Right kidney (tissue), 1 donor: ENCODE measurements at regions not wholly inside any gene's neighbourhood (a gene's known extent, or its start where the extent isn't known, plus 50 kb on each side); places are given as distances from the start of the nearest gene placed in this dataset.
A peak's percentile ranks its signal among the peaks of the same experiment; 100 is the strongest.
"Not testable (repeated sequence)": the region's sequence is repeated elsewhere in the genome, so short reads cannot be mapped to it uniquely, and the experiment has no call there.

Experiments used
- DNase-seq: peaks from one replicate; pipeline ENCODE4 v3.0.0-alpha.2; 2016

GRCh38 chr10:28186887-28187578 lies 115.8 kb downstream of the MPP7 start:
- no peak for DNase-seq

- DNase-seq, result no peak
Measured at GRCh38 chr10:28186461-28186860, 116.4 kb downstream of the MPP7 start.

DNA sequence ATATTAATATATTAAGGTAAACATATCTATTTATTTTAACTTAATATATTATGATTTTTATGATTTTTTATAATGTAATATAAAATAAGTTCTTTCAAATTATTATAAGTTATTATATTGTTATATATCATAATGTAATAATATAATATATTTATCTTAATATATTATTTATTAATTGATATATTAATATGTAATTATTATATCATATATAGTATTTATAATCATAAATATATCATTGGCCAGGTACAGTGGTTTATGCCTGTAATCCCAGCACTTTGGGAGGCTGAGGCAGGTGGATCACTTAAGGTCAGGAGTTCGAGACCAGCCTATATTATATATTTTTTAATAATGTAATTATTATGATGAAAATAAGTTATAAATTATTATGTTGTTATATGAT lies 118.1 kb downstream of the MPP7 start:
- no peak for DNase-seq

DNA sequence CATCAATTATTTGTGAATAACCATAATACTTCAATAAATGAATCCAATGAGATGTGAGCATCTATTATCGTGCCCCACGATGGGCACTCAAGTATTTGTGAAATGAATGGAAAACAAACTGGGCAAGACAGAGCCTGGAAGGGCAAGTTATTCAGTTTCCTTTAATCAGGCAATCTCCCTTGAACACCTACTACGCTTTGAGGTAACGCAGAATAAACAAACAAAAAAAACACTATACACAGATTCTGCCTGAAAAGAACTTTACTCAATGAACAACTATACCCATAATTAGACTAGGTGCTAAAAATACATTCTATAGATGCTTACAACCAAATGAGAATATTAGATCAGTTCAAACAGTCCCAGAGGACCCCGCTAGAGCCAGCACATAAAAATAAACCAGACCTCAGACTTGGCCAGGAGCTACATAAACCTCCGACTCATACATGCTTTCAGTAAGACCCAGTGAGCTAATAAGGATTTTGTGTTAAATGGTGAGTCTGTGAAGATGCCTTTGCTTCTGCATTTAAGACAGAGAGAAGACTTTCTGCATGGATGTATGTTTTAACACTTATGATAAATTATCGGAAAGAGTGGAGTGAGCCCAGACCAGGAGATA lies 121.3 kb downstream of the MPP7 start:
- no peak for DNase-seq

DNA sequence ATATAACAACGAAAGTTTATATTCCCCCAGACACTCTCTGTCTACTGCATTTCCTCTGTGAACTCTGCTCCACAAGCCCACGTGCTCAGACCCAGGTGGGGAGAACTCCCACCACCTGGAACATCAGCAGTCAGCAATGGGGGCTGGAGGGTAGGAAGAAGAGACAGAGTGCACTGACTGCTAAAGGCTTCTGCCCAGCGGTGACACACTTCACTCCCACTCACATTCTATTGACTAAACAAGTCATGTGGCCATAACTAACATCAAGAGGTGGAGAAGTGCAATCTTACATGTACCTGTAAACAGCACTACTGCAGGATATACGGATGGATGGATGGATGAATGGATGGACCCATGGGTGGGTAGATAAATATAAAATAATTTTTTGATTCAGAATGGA lies 122.2 kb downstream of the MPP7 start:
- peak; percentile 7 for DNase-seq

DNA sequence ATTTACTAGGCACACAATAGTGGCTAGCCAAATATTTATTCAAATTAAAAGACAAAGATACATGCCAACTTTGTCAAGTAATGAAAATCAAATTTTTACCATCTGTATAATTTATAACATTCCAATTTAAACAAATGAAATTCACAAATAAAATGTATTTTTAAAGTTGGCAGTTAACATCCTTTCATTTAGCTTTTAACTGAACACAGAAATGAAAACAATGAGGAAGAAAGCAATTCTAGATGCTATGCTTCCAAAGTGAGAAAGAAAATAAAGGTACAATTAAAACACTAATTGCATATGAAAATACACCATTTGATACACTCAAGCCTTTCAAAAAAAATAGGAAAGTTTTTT lies 123.1 kb downstream of the MPP7 start:
- DNase-seq, result no peak

- no peak for DNase-seq
Measured at GRCh38 chr10:28179006-28179742, 123.7 kb downstream of the MPP7 start.

- no peak for DNase-seq
Measured at GRCh38 chr10:28177944-28178637, 124.8 kb downstream of the MPP7 start.

DNA sequence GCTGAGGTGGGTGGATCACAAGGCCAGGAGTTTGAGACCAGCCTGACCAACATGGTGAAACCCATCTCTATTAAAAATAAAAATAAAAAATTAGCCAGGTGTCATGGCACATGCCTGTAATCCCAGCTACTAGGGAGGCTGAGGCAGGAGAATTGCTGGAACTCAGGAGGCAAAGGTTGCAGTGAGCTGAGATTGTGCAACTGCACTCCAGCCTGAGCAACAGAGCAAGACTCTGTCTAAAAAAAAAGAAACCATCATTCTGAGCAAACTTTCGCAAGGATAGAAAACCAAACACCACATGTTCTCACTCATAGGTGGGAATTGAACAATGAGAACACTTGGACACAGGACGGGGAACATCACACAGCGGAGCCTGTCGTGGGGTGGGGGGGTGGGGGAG lies 126.4 kb downstream of the MPP7 start:
- not testable (repeated sequence) for DNase-seq

- DNase-seq, result no peak
Measured at GRCh38 chr10:28172223-28172610, 130.6 kb downstream of the MPP7 start.

- DNase-seq, result no peak
Measured at GRCh38 chr10:28171468-28172222, 131.2 kb downstream of the MPP7 start.

GRCh38 chr10:28169525-28169924 lies 133.3 kb downstream of the MPP7 start:
- no peak for DNase-seq

DNA sequence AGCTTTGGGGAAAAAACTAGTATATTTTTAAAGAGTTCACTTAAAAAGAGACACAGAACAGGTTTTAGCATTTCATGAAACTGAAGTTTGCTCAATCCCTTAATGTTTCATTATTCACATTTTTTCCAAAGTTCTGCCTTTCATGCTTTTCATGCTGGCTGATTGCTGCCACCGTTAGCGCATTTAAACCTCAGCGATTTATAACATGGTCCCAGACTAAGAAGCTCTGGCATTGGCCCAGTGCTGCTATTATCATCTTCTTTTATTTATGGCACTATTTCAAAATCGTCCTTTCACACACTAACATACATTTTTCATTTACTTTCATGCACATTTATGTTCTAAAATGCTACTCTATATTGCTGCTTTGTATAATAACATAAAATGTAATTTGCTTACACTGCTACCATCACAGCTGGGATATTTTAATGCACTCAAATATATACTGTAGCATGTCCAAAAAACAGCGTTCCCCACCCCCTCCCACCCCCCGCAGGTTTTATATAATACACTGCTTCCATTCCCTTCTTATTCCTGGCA lies 141.9 kb downstream of the MPP7 start:
- DNase-seq, result no peak

DNA sequence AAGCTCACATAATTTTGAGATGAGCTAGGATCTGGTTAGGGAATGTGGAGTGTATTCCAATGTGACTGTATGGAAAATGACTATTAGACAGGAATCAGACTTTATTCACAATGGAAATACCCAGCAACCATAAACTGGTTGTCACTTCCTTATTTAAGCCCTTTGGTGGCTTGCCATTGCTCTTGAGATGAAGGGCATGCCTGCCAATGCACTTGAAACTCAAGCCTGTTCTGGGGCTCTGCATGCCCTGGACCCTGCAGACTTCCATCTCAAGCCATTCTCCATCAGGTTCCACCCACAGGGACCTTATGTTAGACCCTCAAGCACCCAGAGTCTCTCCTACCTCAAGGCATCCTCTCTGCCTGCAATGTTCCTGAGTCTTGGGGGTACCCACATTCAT lies 145.5 kb downstream of the MPP7 start:
- no peak for DNase-seq

GRCh38 chr10:28155726-28156125 lies 147.1 kb downstream of the MPP7 start:
- no peak for DNase-seq

GRCh38 chr10:28151636-28152035 lies 151.2 kb downstream of the MPP7 start:
- no peak for DNase-seq

DNA sequence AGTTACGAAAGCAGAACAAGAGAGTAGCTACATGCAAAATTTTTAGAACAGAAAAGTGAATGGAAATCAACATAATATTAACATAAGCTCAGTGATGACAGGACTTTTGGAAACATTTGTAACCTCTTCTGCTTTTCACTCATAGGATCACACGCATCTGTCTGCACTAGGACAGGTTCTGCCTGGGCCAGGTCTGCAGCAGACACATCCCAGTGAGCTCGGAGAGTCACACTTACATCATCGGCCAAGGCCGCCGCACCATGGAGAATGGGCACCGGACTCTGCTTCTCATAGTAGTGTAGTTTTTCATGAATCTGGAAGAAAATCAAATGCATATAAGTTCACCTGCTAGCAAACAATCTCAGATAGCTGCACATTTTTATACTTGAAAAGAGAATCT lies 150.9 kb upstream of the ODAD2 start:
- no peak for DNase-seq

DNA sequence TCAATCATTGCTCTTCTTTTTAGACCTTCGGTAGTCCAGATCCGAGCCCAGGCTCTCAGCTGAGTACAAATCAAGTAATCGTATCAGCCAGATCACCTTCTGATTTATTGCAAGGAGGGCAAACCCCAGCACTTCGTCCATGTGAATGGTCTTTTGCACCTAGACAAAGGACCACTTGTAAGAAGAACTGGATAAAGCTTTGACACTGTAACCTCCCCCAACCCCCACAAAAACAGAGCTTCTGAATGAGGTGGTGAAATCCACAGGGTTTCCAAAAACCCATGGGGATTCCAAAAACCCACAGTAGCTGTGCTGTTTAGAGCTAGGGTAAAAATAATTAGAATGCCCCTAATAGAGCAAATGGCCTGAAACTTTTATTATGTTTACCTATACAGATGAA lies 148.8 kb upstream of the ODAD2 start:
- DNase-seq, result no peak

DNA sequence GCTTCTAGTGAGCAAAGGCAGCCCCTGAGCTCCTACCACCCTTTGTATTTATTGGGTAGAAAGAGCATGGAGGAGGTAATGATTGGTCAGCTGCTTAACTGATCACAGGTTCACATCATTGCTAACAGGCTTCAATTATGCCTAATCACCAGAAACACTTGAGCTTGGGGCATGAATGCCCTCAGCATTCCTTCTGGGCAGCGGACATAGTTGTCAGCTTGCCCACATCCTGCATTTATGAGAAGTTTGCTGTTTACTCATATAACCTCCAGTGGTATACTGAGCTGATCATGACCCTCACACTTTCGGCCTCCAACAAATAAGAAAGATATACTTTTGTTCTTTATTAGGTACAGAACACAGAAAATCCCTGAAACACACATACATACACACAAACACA lies 140.3 kb upstream of the ODAD2 start:
- no peak for DNase-seq

- no peak for DNase-seq
Measured at GRCh38 chr10:28137907-28138880, 139.3 kb upstream of the ODAD2 start.

GRCh38 chr10:28135258-28135657 lies 136.4 kb upstream of the ODAD2 start:
- no peak for DNase-seq
